ENCODE measurements at regions not wholly inside any gene's neighbourhood (a gene's known extent, or its start where the extent isn't known, plus 50 kb on each side); places are given as distances from the start of the nearest gene placed in this dataset.

GRCh38 chr14:22124073-22124613 lies 450.5 kb upstream of the OR4E1 start:
- H3K4me3 ChIP-seq (replicated peaks in 1 of 3; ENCODE audit: low read depth in 2 of 3, low read length in 3 of 3), result no peak overlapping the region
- H3K9ac ChIP-seq (ENCODE audit: insufficient read depth, low read length, poor library complexity, severe bottlenecking), result no peak overlapping the region
- no peak overlapping the region for H2AFZ ChIP-seq (ENCODE audit: insufficient read depth, low read depth, low read length, poor library complexity, severe bottlenecking)
- H3K27me3 ChIP-seq (ENCODE audit: control insufficient read depth in 2 of 2, insufficient read depth in 2 of 2, low read length in 2 of 2), result no peaks in the 10 kb centered on the region
- no peak overlapping the region for H3K4me2 ChIP-seq (replicated peaks; ENCODE audit: extremely low read depth, low read length, poor library complexity, severe bottlenecking)
- no peaks in the 10 kb centered on the region for H3K36me3 ChIP-seq (replicated peaks in 1 of 2; ENCODE audit: control insufficient read depth in 1 of 2, insufficient read depth in 2 of 2, low read length in 2 of 2)
- peaks cover 7% of the 10 kb centered on the region for H3K4me1 Mint-ChIP-seq
- H3K4me3 Mint-ChIP-seq, result no peak overlapping the region
- peak overlapping the region in 1 of 7 donors; percentile 7 for H3K27ac Mint-ChIP-seq
- no peaks in the 10 kb centered on the region for H4K20me1 ChIP-seq (ENCODE audit: insufficient read depth, low read length)
- H3K9me3 ChIP-seq (replicated peaks in 1 of 2; ENCODE audit: control insufficient read depth in 1 of 2, insufficient read depth in 1 of 2, low read length in 2 of 2), result no peaks in the 10 kb centered on the region
- intact Hi-C loops (cut with micrococcal nuclease), result no loop called here
- peaks cover 0 to 2% (median 0%) of the 10 kb centered on the region in 3 donors for H3K27me3 Mint-ChIP-seq (ENCODE audit: low read depth in 3 of 3)
- H3K4me1 ChIP-seq (ENCODE audit: control insufficient read depth in 1 of 2, insufficient read depth in 2 of 2, low read length in 2 of 2), result no peaks in the 10 kb centered on the region
- H3K36me3 Mint-ChIP-seq, result no peaks in the 10 kb centered on the region
- no peak for DNase-seq
- H3K79me2 ChIP-seq (ENCODE audit: insufficient read depth, low read length), result no peaks in the 10 kb centered on the region
- no peak for TF ChIP-seq CTCF (IDR thresholded peaks at IDR 0.05)
- H3K9me3 Mint-ChIP-seq, result peaks cover 0 to 3% (median 0%) of the 10 kb centered on the region in 7 donors
- WGBS (ENCODE audit: insufficient coverage), result 95% methylated on average over 6 of the region's 8 CpGs
- H3K27ac ChIP-seq (ENCODE audit: low read depth in 1 of 2, low read length in 2 of 2), result no peak overlapping the region

GRCh38 chr14:22122829-22123560 lies 449.4 kb upstream of the OR4E1 start:
- Mint-ChIP-seq H3K27ac (peak overlapping the region in 1 of 7 donors; percentile 60), H3K4me3 (no peak overlapping the region), H3K36me3 (no peaks in the 10 kb centered on the region), H3K27me3 (ENCODE audit: low read depth in 3 of 3) (peaks cover 0 to 3% (median 2%) of the 10 kb centered on the region in 3 donors), H3K9me3 (no peaks in the 10 kb centered on the region), H3K4me1 (peaks cover 7% of the 10 kb centered on the region)
- intact Hi-C loops (cut with micrococcal nuclease), result no loop called here
- no peak for TF ChIP-seq CTCF (IDR thresholded peaks at IDR 0.05)
- no peak overlapping the region for H3K4me2 ChIP-seq (replicated peaks; ENCODE audit: extremely low read depth, low read length, poor library complexity, severe bottlenecking)
- peak in 2 of 3 donors; percentile 9 to 46 for DNase-seq
- H3K9ac ChIP-seq (ENCODE audit: insufficient read depth, low read length, poor library complexity, severe bottlenecking), result no peak overlapping the region
- no peak overlapping the region for H3K4me3 ChIP-seq (replicated peaks in 1 of 3; ENCODE audit: low read depth in 2 of 3, low read length in 3 of 3)
- WGBS (ENCODE audit: insufficient coverage), result 60% methylated on average over 1 of the region's 3 CpGs
- no peaks in the 10 kb centered on the region for H3K4me1 ChIP-seq (ENCODE audit: control insufficient read depth in 1 of 2, insufficient read depth in 2 of 2, low read length in 2 of 2)
- no peaks in the 10 kb centered on the region for H4K20me1 ChIP-seq (ENCODE audit: insufficient read depth, low read length)
- no peaks in the 10 kb centered on the region for H3K9me3 ChIP-seq (replicated peaks in 1 of 2; ENCODE audit: control insufficient read depth in 1 of 2, insufficient read depth in 1 of 2, low read length in 2 of 2)
- H2AFZ ChIP-seq (ENCODE audit: insufficient read depth, low read depth, low read length, poor library complexity, severe bottlenecking), result no peak overlapping the region
- H3K36me3 ChIP-seq (replicated peaks in 1 of 2; ENCODE audit: control insufficient read depth in 1 of 2, insufficient read depth in 2 of 2, low read length in 2 of 2), result no peaks in the 10 kb centered on the region
- H3K27ac ChIP-seq (ENCODE audit: low read depth in 1 of 2, low read length in 2 of 2), result no peak overlapping the region
- no peaks in the 10 kb centered on the region for H3K27me3 ChIP-seq (ENCODE audit: control insufficient read depth in 2 of 2, insufficient read depth in 2 of 2, low read length in 2 of 2)
- no peaks in the 10 kb centered on the region for H3K79me2 ChIP-seq (ENCODE audit: insufficient read depth, low read length)

Measured in CD14-positive monocyte (primary cell).